OCI-LY7 (cell line): ENCODE measurements at regions not wholly inside any gene's neighbourhood (a gene's known extent, or its start where the extent isn't known, plus 50 kb on each side); places are given as distances from the start of the nearest gene placed in this dataset.

ENCODE experiments used
- BruUV-seq: library from RNA; stranded (reverse); fragments of 400-500 nt; replicated peaks from 2 replicates; lab custom pipeline; 2021; lab: Mats Ljungman, UMichigan
- CTCF ChIA-PET: fragments of 300-600 bp; sonication (Branson Sonifier 250); formaldehyde crosslinking; loops from one replicate; lab custom pipeline; 2022; ENCODE audit warnings: antibody characterized with exemption; ENCODE audit not compliant: unreplicated experiment; lab: Charles Lee
- POLR2A ChIA-PET: fragments of 300-600 bp; sonication (Branson Sonifier 250); formaldehyde crosslinking; loops from one replicate; lab custom pipeline; 2022; ENCODE audit warnings: antibody characterized with exemption; lab: Charles Lee
- DNase-seq: peaks from one replicate; pipeline ENCODE4 v3.0.0-alpha.2; 2015; ENCODE audit warnings: low spot score
- H2AFZ ChIP-seq: fragments of 200-600 bp; sonication (generic), shearing (Covaris generic); 2 replicates; pipeline ENCODE4 v1.6.1; 2014; ENCODE audit warnings: mild to moderate bottlenecking, antibody characterized with exemption, low read length, moderate library complexity
- H3K27ac ChIP-seq: fragments of 200-600 bp; sonication (generic); 2 replicates; pipeline ENCODE4 v1.5.1; 2014; ENCODE audit warnings: mixed run types, low read depth, mild to moderate bottlenecking, moderate library complexity, low read length, inconsistent platforms; ENCODE audit not compliant: poor library complexity, severe bottlenecking
- H3K36me3 ChIP-seq: fragments of 200-600 bp; sonication (generic); 2 replicates; pipeline ENCODE4 v1.6.1; 2014; ENCODE audit warnings: mild to moderate bottlenecking, antibody characterized with exemption, low read length, moderate library complexity, mixed read lengths; ENCODE audit not compliant: insufficient read depth
- H3K4me1 ChIP-seq: fragments of 200-600 bp; sonication (generic); 2 replicates; pipeline ENCODE4 v1.5.1; 2014; ENCODE audit warnings: mild to moderate bottlenecking, low read length; ENCODE audit not compliant: insufficient read depth, poor library complexity, severe bottlenecking
- H3K4me2 ChIP-seq: fragments of 200-600 bp; sonication (generic); 2 replicates; pipeline ENCODE4 v1.6.1; 2014; ENCODE audit warnings: mild to moderate bottlenecking, low read length
- H3K4me3 ChIP-seq: fragments of 200-600 bp; sonication (generic); 2 replicates; pipeline ENCODE4 v1.5.1; 2014; ENCODE audit warnings: mild to moderate bottlenecking, low read depth, low read length; ENCODE audit not compliant: poor library complexity, severe bottlenecking
- H3K79me2 ChIP-seq: fragments of 200-600 bp; sonication (generic); 2 replicates; pipeline ENCODE4 v1.6.1; 2016; ENCODE audit warnings: low read depth, mild to moderate bottlenecking, low read length, moderate library complexity, mixed read lengths; ENCODE audit not compliant: insufficient read depth
- H3K9me2 ChIP-seq: fragments of 200-600 bp; sonication (generic); 2 replicates; pipeline ENCODE4 v1.6.1; 2016; ENCODE audit warnings: mild to moderate bottlenecking, low read length, mixed read lengths; ENCODE audit not compliant: insufficient read depth
- H3K9me3 ChIP-seq: fragments of 200-600 bp; sonication (generic); 2 replicates; pipeline ENCODE4 v1.6.1; 2014; ENCODE audit warnings: mild to moderate bottlenecking, mixed run types, low read length, mixed read lengths
- H4K20me1 ChIP-seq: fragments of 200-600 bp; sonication (generic); 2 replicates; pipeline ENCODE4 v1.6.1; 2014; ENCODE audit warnings: mild to moderate bottlenecking, antibody characterized with exemption, low read length, moderate library complexity, mixed read lengths; ENCODE audit not compliant: insufficient read depth
- CTCF ChIP-seq: fragments of 200-600 bp; sonication (generic); conservative IDR thresholded peaks from 2 replicates; pipeline ENCODE4 v1.5.1; 2014; ENCODE audit warnings: mild to moderate bottlenecking, antibody characterized with exemption, low read length, moderate library complexity, mixed read lengths
- EZH2phosphoT487 ChIP-seq: fragments of 200-600 bp; sonication (generic); IDR thresholded peaks from 2 replicates; pipeline ENCODE4 v1.6.1; 2018; ENCODE audit warnings: low read depth, borderline replicate concordance, mild to moderate bottlenecking, mixed run types, antibody characterized with exemption, low read length, moderate library complexity, mixed read lengths
- intact Hi-C: fragments of 100-400 bp; cut with micrococcal nuclease; formaldehyde crosslinking; loops from one replicate; pipeline ENCODE4 v1.10.0; 2022; ENCODE audit not compliant: unreplicated experiment

GRCh38 chr9:115498303-115498702 lies 380.3 kb upstream of the TNC start:
- ChIA-PET CTCF (no interaction called here), POLR2A (no interaction called here)
- DNase-seq, result no peak
- Histone ChIP-seq H3K27ac (no peak overlapping the region), H3K4me2 (no peak overlapping the region), H3K9me2 (no peaks in the 10 kb centered on the region; the same call in 1 of the 2 replicates), H3K79me2 (no peaks in the 10 kb centered on the region), H3K36me3 (no peaks in the 10 kb centered on the region), H3K4me3 (no peak overlapping the region), H2AFZ (no peak overlapping the region), H4K20me1 (no peaks in the 10 kb centered on the region), H3K4me1 (no peaks in the 10 kb centered on the region), H3K9me3 (no peaks in the 10 kb centered on the region)
- no peak for TF ChIP-seq CTCF
- TF ChIP-seq EZH2phosphoT487, result no peak
- intact Hi-C loops, result no loop called here
- BruUV-seq, result no TSS peak

- no peak for DNase-seq
- Histone ChIP-seq H3K9me3 (no peaks in the 10 kb centered on the region), H3K4me3 (no peak overlapping the region), H3K4me2 (no peak overlapping the region), H2AFZ (no peak overlapping the region), H4K20me1 (no peaks in the 10 kb centered on the region), H3K27ac (no peak overlapping the region), H3K36me3 (no peaks in the 10 kb centered on the region), H3K4me1 (no peaks in the 10 kb centered on the region), H3K9me2 (no peaks in the 10 kb centered on the region; the same call in 1 of the 2 replicates), H3K79me2 (no peaks in the 10 kb centered on the region)
- intact Hi-C loops, result no loop called here
- TF ChIP-seq CTCF (no peak), EZH2phosphoT487 (no peak)
- ChIA-PET POLR2A (no interaction called here), CTCF (interaction anchor here (0.6 kb wide), 1 partner anchor 19 kb away, joined by 3 read pairs; no protein-coding TSS in a partner anchor)
- BruUV-seq, result no TSS peak
These were observed 389.2 kb upstream of the TNC start for GRCh38 chr9:115507148-115507547.

- Histone ChIP-seq H3K4me1 (no peaks in the 10 kb centered on the region), H3K27ac (no peak overlapping the region), H3K4me2 (no peak overlapping the region), H2AFZ (no peak overlapping the region), H3K79me2 (no peaks in the 10 kb centered on the region), H3K36me3 (no peaks in the 10 kb centered on the region), H3K9me3 (no peaks in the 10 kb centered on the region), H3K4me3 (no peak overlapping the region), H3K9me2 (no peaks in the 10 kb centered on the region), H4K20me1 (no peaks in the 10 kb centered on the region)
- POLR2A ChIA-PET, result no interaction called here
- intact Hi-C loops, result no loop called here
- TF ChIP-seq EZH2phosphoT487 (no peak), CTCF (no peak)
- CTCF ChIA-PET, result no interaction called here
- BruUV-seq, result no TSS peak
- DNase-seq, result no peak
These were observed 395.2 kb upstream of the TNC start for GRCh38 chr9:115513148-115513547.
